Endothelial cell of umbilical vein (primary cell): ENCODE measurements at regions not wholly inside any gene's neighbourhood (a gene's known extent, or its start where the extent isn't known, plus 50 kb on each side); places are given as distances from the start of the nearest gene placed in this dataset.

Source experiments
- BruUV-seq: library from RNA; stranded (reverse); fragments of 400-500 nt; replicated peaks from 2 replicates; lab custom pipeline; 2021; lab: Mats Ljungman, UMichigan
- CTCF ChIA-PET: fragments of 300-600, 350-600 bp; sonication (Branson Sonifier 250); formaldehyde crosslinking; loops from one replicate; lab custom pipeline; 2021; ENCODE audit warnings: antibody characterized with exemption, inconsistent platforms; lab: Charles Lee
- POLR2A ChIA-PET: fragments of 300-600, 350-600 bp; sonication (Branson Sonifier 250); formaldehyde crosslinking; loops from one replicate; lab custom pipeline; 2021; ENCODE audit warnings: antibody characterized with exemption, inconsistent platforms; lab: Charles Lee
- DNase-seq: peaks from one replicate; pipeline ENCODE4 v3.0.0-alpha.2; 2011; ENCODE audit warnings: low read depth, low spot score
- FAIRE-seq: peaks from 2 replicates; lab custom pipeline; 2011; peaks lifted over from hg19 to GRCh38; lab: Jason Lieb, UNC
- H2AFZ ChIP-seq: 2 replicates; pipeline ENCODE4 v1.6.0; 2012; ENCODE audit warnings: low read depth, low read length, control low read depth, inconsistent platforms
- H3K27ac ChIP-seq: 2 replicates; pipeline ENCODE4 v1.5.1; 2011; ENCODE audit warnings: low read depth, mild to moderate bottlenecking, control low read depth, low read length, moderate library complexity; ENCODE audit not compliant: insufficient read depth
- H3K27me3 ChIP-seq, 2 experiments: 2 replicates each; pipeline versions ENCODE4 v1.6.0 to v1.6.1; 2011; ENCODE audit warnings: low read length in 2 of 2, mixed read lengths in 1 of 2; ENCODE audit not compliant: control insufficient read depth in 2 of 2, insufficient read depth in 2 of 2
- H3K36me3 ChIP-seq, 2 experiments: 2 replicates in 1 of 2; 3 replicates in 1 of 2; pipeline ENCODE4 v1.5.1; 2011; ENCODE audit warnings: low read length in 2 of 2, mild to moderate bottlenecking in 1 of 2, moderate library complexity in 1 of 2; ENCODE audit not compliant: control insufficient read depth in 2 of 2, insufficient read depth in 2 of 2; ENCODE audit errors: extremely low read depth in 1 of 2
- H3K4me1 ChIP-seq: 3 replicates; pipeline ENCODE4 v1.5.1; 2011; ENCODE audit warnings: mild to moderate bottlenecking, low read length; ENCODE audit not compliant: control insufficient read depth, insufficient read depth; ENCODE audit errors: extremely low read depth
- H3K4me2 ChIP-seq: 2 replicates; pipeline ENCODE4 v1.6.1; 2011; ENCODE audit warnings: low read length, control low read depth, mixed read lengths; ENCODE audit not compliant: insufficient read depth
- H3K4me3 ChIP-seq, 3 experiments: fragments of 200-600 bp in 1 of 3; sonication (generic), shearing (Covaris generic) in 1 of 3; replicated peaks in 1 of 3; 2 replicates each; pipeline ENCODE4 v1.5.1; 2011 to 2016; ENCODE audit warnings: control low read depth in 3 of 3, low read length in 3 of 3, mild to moderate bottlenecking in 2 of 3, inconsistent platforms in 1 of 3, low read depth in 1 of 3, moderate library complexity in 1 of 3; ENCODE audit not compliant: insufficient read depth in 1 of 3
- H3K79me2 ChIP-seq: 2 replicates; pipeline ENCODE4 v1.6.0; 2012; ENCODE audit warnings: low read length, inconsistent platforms; ENCODE audit not compliant: control insufficient read depth, insufficient read depth
- H3K9ac ChIP-seq: replicated peaks from 2 replicates; pipeline ENCODE3; 2011; ENCODE audit warnings: low read length, control low read depth; ENCODE audit not compliant: insufficient read depth; ENCODE audit errors: extremely low read depth
- H3K9me1 ChIP-seq: replicated peaks from 3 replicates; pipeline ENCODE4 v1.6.0; 2011; ENCODE audit warnings: mild to moderate bottlenecking, low read length; ENCODE audit not compliant: control insufficient read depth, insufficient read depth; ENCODE audit errors: extremely low read depth
- H3K9me3 ChIP-seq: replicated peaks from 2 replicates; pipeline ENCODE4 v1.5.1; 2012; ENCODE audit warnings: low read length, inconsistent platforms; ENCODE audit not compliant: control insufficient read depth, insufficient read depth
- H4K20me1 ChIP-seq: replicated peaks from 2 replicates; pipeline ENCODE3; 2011; ENCODE audit warnings: mild to moderate bottlenecking, low read length; ENCODE audit not compliant: control insufficient read depth, insufficient read depth; ENCODE audit errors: extremely low read depth
- CTCF ChIP-seq, 2 donors: IDR thresholded peaks; 1 replicate in 1 of 2; 2 replicates in 1 of 2; pipeline ENCODE4 v1.5.1; 2011; ENCODE audit warnings: low read length in 2 of 2, mild to moderate bottlenecking in 2 of 2, moderate library complexity in 2 of 2, control low read depth in 1 of 2, inconsistent platforms in 1 of 2, low read depth in 1 of 2; ENCODE audit not compliant: insufficient read depth in 1 of 2; ENCODE audit errors: extremely low read depth in 1 of 2
- EZH2 ChIP-seq: IDR thresholded peaks from 2 replicates; pipeline ENCODE4 v1.6.1; 2012; ENCODE audit warnings: borderline replicate concordance, low read depth, mild to moderate bottlenecking, moderate library complexity, low read length, inconsistent platforms; ENCODE audit not compliant: severe bottlenecking
- FOS ChIP-seq: IDR thresholded peaks from 2 replicates; pipeline ENCODE4 v1.6.1; 2011; ENCODE audit warnings: mild to moderate bottlenecking, low read length, moderate library complexity, borderline replicate concordance; ENCODE audit not compliant: insufficient read depth
- GATA2 ChIP-seq: IDR thresholded peaks from 2 replicates; pipeline ENCODE4 v1.7.0; 2011; ENCODE audit warnings: low read depth, mild to moderate bottlenecking, moderate library complexity, mixed read lengths, low read length; ENCODE audit not compliant: insufficient read length, insufficient read depth
- JUN ChIP-seq: IDR thresholded peaks from 2 replicates; pipeline ENCODE4 v1.6.1; 2011; ENCODE audit warnings: borderline replicate concordance, low read depth; ENCODE audit not compliant: insufficient read length, insufficient read depth
- MYC ChIP-seq: IDR thresholded peaks from one replicate; pipeline ENCODE4 v1.6.1; 2011; ENCODE audit warnings: mild to moderate bottlenecking, low read depth, low read length
- POLR2A ChIP-seq: IDR thresholded peaks from 2 replicates; pipeline ENCODE4 v1.6.1; 2012; ENCODE audit warnings: low read depth, mild to moderate bottlenecking, control low read depth, low read length
- POLR2AphosphoS5 ChIP-seq: IDR thresholded peaks from 2 replicates; pipeline ENCODE4 v1.6.1; 2012; ENCODE audit warnings: low read depth, mild to moderate bottlenecking, control low read depth, low read length, moderate library complexity; ENCODE audit not compliant: insufficient read depth
- dilution Hi-C: fragments of 300-500 bp; cut with MboI; formaldehyde crosslinking; loops from one replicate; pipeline ENCODE4 v1.15.0; 2019; ENCODE audit warnings: low sequenced_read_pairs; ENCODE audit not compliant: extremely low pct_ligation_motif_present
- intact Hi-C: fragments of 100-400 bp; cut with micrococcal nuclease; formaldehyde crosslinking; loops from one replicate; pipeline ENCODE4 v1.10.0; 2022
- TF ChIP-seq, protein P1 (sequence below): IDR thresholded peaks from 2 replicates; pipeline ENCODE4 v1.6.1; 2011; ENCODE audit not compliant: insufficient read depth, insufficient read length

- H3K79me2 ChIP-seq = no peaks in the 10 kb centered on the region
- no peak for TF ChIP-seq POLR2AphosphoS5
- no peak for TF ChIP-seq MYC
- intact Hi-C loops = loop anchor here (5.0 kb wide), 1 partner anchor 194 kb away; no protein-coding TSS in a partner anchor
- no TSS peak for BruUV-seq
- dilution Hi-C loops = no loop called here
- FAIRE-seq = no peak
- H3K4me2 ChIP-seq = no peak overlapping the region
- no peak for DNase-seq
- CTCF ChIA-PET = interaction anchor here (0.7 to 9.6 kb wide), 9 partner anchors 62 to 942 kb away, joined by 3 to 70 read pairs (median 3); partner anchors contain the start of gene CYP26B1
- no peaks in the 10 kb centered on the region for H3K9me3 ChIP-seq
- H4K20me1 ChIP-seq = no peaks in the 10 kb centered on the region
- H3K27ac ChIP-seq = no peak overlapping the region
- no peak overlapping the region for H3K4me3 ChIP-seq
- H3K9ac ChIP-seq = no peak overlapping the region
- H3K9me1 ChIP-seq = no peaks in the 10 kb centered on the region
- POLR2A ChIA-PET = no interaction called here
- peaks cover 9 to 20% of the 10 kb centered on the region in 2 experiments for H3K27me3 ChIP-seq
- no peaks in the 10 kb centered on the region for H3K4me1 ChIP-seq
- H2AFZ ChIP-seq = no peak overlapping the region
- no peaks in the 10 kb centered on the region for H3K36me3 ChIP-seq
Observed at GRCh38 chr2:71803398-71803797, 344.3 kb downstream of the CYP26B1 start.

GRCh38 chr2:71802556-71802955 lies 345.1 kb downstream of the CYP26B1 start:
- no peak for FAIRE-seq

More at GRCh38 chr2:71802556-71802955, 345.1 kb downstream of the CYP26B1 start:
- no peaks in the 10 kb centered on the region for H3K4me1 ChIP-seq
- H4K20me1 ChIP-seq = no peaks in the 10 kb centered on the region
- H3K4me2 ChIP-seq = no peak overlapping the region
- CTCF ChIA-PET = interaction anchor here (0.8 to 9.6 kb wide), 10 partner anchors 22 to 943 kb away, joined by 3 to 70 read pairs (median 4); partner anchors contain the start of gene CYP26B1
- H3K9me3 ChIP-seq = no peaks in the 10 kb centered on the region
- H3K9me1 ChIP-seq = no peaks in the 10 kb centered on the region
- no peak overlapping the region for H3K9ac ChIP-seq
- intact Hi-C loops = loop anchor here (1.0 to 5.0 kb wide), 4 partner anchors 195 to 348 kb away; no protein-coding TSS in a partner anchor
- no peak for TF ChIP-seq JUN
- TF ChIP-seq GATA2 = no peak
- TF ChIP-seq, protein P1, sequence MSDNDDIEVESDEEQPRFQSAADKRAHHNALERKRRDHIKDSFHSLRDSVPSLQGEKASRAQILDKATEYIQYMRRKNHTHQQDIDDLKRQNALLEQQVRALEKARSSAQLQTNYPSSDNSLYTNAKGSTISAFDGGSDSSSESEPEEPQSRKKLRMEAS = no peak
- TF ChIP-seq EZH2 = no peak
- TF ChIP-seq CTCF (IDR thresholded peaks at IDR 0.05; ENCODE audit: extremely low read depth in 1 of 2, insufficient read depth in 1 of 2, low read depth in 1 of 2, low read length in 2 of 2) = no peak
- TF ChIP-seq FOS = no peak
- TF ChIP-seq POLR2A = no peak
- no peak for TF ChIP-seq POLR2AphosphoS5
- TF ChIP-seq MYC = no peak
- no TSS peak for BruUV-seq
- H3K79me2 ChIP-seq = no peaks in the 10 kb centered on the region
- H3K36me3 ChIP-seq = no peaks in the 10 kb centered on the region
- no peak overlapping the region for H3K4me3 ChIP-seq
- no peak for DNase-seq
- H2AFZ ChIP-seq = no peak overlapping the region
- POLR2A ChIA-PET = no interaction called here
- H3K27me3 ChIP-seq = peaks cover 9 to 18% of the 10 kb centered on the region in 2 experiments
- H3K27ac ChIP-seq = no peak overlapping the region
- dilution Hi-C loops = no loop called here
